HG03469 (cell line): ENCODE measurements at regions not wholly inside any gene's neighbourhood (a gene's known extent, or its start where the extent isn't known, plus 50 kb on each side); places are given as distances from the start of the nearest gene placed in this dataset.

ENCODE experiments used
- ATAC-seq: cut with Tn5 transposase; IDR thresholded peaks from one replicate; pipeline ENCODE4 v1.9.1; 2021; ENCODE audit warnings: mild to moderate bottlenecking, moderate library complexity, moderate number of reproducible peaks; ENCODE audit not compliant: unreplicated experiment

DNA sequence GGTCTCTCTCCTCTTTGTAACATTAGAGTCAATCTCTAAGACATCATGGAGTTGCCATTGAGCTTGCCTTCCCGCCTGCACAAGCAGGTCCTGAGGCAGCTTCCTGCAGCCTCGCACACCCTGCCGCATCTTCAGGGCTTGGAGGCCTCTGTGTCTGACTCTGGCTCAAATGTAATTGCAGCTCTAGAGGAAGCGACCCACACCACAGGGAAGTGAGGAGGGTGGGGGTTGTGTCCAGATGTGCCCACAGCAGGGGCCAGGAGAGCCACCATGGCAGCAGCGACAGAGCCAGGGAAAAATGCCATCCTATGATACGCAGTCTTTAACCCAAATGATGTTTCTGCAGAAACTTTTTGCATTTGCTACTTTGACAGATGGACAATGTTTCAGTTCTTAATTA, 216.0 kb upstream of the ZNF32 start:
- no peak for ATAC-seq

DNA sequence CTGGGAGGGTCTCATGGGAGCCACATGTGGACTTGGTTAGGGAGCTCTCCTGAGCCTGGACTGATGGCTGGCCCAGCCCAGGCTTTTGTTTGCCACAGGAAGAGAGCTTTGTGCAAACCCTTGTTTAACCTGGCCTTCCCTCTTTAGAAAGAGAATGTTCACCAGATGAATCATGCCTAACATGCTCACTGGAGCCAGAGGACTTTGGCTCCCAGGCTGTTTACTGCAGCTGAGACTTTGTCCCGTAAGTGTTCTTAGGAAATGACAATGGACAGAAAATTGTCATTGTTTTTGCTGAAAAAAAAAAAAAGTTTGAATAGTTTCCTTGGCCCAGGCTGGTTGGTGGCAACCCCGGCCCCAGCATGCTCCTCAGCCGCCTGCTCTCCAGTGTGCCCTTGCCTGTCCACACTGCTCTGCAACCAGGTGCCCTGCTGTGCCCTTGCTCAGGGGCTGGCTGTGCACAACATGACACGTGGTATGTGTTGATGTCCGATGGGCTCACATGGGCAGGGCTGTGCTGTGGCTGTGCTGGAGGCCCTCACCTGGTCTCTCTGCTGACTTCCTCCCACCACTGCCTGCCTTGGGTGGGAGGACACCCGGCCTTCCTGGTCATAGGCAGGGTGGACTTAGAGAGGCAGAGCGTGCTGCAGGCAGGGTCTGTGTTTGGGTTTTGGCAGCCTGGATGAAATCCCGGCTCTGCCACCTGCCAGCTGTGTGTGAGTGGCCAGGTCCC, 215.3 kb upstream of the ZNF32 start:
- ATAC-seq: no peak

DNA sequence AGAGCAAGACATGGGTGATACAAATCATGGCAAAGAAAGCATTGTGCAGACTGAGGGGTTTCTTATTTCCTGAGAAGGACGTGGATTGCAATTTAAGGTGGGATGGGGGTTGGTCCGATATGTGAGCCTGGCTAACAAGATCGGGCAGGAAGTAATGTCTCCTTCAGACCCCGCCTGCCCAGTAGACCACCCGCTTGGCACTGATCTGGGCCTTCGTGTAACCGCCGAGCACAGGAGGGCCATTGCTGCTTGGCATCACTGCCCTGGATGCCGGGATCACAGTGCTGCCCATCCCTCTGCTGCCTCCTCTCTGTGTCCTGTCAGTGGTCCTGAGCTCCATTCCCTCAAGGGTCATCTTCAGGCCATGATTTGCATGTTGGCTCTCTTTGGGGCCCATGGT, 214.6 kb upstream of the ZNF32 start:
- ATAC-seq: no peak

DNA sequence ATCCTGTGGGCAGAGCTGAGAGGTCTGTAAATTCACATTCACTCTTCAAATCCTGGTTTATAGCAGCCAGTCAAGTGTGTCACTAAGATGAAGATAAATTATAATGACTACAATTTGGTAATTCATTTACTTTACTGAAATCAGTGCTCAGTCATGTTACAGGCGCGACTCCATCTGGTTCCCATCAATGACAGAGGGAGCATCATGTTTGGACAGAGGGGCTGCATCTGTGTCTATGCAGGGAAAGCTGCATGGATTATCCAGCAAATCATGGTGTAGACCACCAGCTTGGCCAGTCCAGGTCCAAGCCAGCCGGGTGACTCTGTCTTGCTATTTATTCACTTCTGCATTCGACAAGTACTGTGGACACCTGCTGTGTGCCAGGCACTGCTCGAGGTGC, 214.1 kb upstream of the ZNF32 start:
- no peak for ATAC-seq

DNA sequence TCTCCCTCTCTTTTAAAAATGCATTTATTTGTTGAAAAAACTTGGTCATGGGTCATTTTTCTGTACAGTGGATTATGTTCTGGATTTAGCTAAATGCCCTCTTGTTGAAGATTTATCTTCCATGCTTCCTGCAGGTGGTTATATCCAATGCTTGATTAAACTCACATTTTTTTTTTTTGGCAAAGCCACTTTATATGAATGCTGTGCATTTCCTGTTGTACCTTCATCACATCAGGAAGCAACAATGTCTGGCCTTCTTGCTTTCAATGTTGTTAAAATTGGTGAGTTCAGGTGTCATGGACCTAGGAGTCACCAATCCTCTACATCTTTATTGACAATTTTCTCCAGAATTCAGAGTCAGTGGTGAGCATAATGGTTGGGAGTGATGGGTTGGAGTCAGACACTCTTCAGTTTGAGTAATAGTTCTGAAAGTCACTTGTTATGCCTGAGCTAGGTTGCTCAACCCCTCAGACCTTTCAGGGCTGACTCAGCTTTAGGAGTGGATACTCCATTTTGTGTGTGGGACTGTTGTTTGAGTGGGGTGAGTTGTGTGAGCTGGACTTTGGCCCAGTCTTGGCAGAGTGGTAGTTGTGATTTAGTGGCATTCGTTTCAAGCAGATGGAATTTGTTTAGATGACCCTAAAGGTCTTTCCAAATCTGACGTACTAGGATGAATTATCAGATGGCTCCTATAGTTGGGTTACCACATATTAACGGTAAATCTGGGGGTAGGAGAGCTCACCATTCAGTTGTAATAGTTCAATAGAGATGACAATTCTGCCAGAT, 213.5 kb upstream of the ZNF32 start:
- ATAC-seq: no peak

DNA sequence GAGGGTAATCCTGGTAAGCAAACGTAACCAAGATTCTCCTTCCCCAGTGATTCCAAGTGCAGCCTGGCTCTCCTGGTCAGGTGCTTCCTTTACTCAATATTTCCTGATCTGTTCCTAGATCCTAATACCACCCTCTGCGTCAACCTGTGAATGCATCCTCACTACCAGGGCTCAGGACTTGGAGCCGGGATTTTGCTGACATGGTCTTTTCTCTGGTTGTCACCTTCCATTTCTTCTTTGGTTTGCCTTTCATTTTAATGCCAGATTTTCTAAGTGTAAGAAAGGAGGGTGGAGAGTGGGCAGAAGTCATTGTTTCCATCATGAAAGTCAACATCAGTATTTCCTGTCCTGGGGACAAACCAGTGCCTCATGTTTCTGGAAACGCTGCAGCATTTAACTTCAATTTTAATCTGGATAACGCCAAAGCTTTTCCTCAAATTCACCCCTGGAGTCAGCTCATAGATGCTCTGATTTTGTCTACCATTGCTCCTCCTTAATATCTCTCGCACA, 210.4 kb upstream of the ZNF32 start:
- no peak for ATAC-seq

DNA sequence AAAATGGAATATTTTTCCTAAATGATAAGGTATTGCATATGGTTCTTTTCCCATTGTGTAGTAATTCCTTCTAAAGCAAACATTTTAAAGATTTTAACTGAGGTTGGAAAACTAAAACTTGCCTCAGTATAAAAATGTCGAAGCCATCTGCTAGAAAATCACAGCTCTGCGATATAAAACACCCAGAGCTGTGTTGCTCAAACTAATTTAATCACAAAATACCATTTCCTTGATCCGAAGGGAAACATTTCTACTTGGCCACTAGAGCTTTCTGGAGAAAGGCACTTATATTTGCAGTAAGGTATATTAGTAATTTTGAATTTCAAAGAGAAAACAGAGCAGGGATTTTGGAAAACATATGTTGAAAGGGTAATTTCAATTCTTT, 209.2 kb upstream of the ZNF32 start:
- no peak for ATAC-seq

DNA sequence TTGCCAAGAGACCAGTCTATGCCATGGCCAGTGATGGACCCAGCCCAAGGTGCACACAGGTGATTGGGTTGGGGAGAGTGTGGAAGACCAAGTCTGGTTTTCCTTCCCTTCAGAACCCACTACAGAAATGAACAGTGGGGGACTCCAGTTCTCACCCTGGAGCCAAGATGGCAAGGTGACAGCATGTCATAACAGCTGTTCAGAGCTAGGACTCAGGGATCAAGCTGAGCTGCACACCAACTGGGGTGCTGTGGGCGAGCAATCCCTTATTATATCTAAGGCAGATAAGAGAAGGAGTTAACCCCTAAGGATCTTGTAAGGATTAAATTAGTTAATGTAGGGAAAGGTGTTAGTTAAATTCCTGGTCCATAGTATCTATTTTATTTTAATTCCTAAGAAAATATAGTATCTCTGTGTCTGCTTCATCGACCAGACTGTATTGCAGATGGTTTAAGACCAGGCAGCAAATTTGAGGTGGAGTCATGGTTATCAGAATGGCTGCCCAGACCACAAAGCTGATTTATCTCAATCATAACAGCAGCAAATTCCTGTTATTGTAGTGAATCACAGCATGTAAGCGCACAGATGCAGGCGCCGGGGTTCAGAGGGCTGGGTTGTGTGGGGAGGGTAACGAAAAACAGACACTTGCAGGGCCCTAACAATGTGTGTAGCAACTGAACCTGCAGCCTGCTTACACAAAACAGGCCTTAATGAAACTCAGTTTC, 208.7 kb upstream of the ZNF32 start:
- no peak for ATAC-seq

DNA sequence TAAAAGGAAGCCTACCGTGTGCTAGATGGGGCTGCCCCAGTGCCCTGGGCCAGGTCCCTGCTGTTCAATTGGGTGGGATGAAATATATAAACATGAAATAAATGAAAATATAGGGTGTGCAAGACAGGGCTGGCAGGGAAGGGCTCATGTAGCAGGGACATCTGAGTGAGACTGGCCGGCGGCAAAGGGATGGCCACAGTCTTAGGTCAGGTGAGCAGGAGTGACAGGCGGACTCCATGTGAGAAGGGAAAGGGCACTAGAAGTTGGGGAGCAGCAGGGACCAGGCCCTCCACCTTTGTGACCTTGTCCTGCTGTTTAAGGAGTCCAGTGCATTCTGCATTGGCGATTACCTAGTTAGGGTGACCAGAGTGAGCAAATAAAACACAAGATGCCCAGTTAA, 207.6 kb upstream of the ZNF32 start:
- no peak for ATAC-seq

DNA sequence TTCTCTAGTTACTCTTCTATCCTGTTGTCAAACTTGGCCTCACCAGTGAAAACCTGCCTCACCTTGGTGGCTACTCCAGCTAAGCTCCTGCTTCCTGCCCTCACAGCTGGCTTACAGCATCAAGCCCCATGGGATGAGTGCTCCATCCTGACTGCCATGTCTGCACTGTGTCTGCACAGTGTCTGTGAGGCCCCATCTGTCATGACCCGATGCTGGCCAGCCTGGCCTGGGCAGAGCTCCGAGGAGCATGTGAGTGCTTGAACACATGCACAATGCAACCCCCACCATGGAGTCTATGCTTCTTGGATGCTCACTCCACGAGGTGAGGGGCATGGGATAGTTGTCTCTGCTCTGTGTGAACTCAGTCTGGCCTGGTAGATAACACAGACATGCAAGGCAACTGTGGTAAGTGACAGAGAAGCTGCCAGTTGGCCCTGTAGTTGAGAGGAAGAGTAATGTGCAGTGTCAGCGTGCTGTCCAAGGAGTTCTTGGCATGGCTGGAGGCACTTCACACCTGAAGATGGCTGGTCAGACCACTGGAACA, 207.1 kb upstream of the ZNF32 start:
- no peak for ATAC-seq

DNA sequence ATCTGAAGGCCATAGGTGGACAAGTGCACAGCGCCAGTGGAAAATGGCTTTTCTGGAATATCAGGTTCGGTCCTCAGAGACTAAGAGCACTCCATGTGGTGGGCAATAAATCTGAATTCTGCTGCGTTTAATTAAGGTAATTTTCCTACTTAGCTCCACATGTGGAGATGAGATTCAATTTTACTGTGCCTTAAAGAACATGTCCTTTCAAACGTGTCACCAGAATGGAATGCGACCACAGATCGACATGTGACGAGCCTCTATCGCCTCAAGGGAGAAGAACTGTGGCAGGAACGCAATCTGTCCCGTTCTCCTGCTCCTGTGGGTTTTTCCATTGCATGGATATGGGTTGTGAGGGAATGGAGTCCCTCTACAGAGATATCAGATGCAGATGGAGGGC, 205.3 kb upstream of the ZNF32 start:
- no peak for ATAC-seq

DNA sequence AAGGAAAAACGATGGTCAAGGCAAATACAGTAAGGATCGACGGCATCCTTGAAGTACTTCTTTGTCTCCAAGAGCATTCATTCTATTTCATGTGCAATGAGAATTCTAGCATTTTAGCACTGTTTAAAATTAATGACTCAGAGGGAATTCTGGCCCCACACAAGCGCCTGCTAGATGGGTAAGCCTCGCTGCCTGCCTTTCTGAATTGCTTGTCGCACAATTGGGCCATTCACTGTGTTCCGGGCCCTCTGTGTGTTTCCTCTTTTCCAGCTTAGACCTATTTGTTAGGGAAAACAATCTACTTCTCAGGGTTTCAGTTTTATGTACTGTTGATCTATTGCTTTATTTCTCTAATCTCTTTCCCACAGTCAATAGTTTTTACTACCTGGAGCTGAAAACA, 204.7 kb upstream of the ZNF32 start:
- no peak for ATAC-seq

DNA sequence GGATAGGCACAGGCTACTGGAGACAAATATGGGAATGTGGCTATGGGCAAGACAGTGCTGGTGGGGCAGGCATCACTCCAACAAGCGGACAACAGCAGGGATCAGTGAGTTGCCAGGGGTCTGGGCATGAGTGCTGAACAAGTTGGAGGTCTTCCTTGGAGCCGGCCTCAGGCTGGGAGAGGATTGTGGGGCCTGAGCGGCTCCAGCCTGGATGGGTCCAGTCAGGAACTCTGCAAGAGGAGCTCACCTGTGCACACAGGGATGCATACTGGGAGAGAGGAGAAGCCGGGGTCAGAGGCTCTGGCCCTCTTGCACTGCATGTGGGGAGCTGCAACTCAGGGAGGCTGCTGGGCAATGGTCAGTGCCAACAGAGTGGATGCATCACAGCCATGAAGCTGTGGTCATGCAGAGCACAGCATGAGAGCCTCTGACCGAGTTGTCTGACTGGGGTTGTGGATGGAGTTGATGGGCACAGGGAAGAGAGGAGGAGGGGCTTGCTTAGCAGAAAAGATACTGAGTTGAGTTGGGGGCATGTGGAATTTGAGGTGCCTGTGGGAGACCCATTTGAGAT, 204.0 kb upstream of the ZNF32 start:
- ATAC-seq: no peak

DNA sequence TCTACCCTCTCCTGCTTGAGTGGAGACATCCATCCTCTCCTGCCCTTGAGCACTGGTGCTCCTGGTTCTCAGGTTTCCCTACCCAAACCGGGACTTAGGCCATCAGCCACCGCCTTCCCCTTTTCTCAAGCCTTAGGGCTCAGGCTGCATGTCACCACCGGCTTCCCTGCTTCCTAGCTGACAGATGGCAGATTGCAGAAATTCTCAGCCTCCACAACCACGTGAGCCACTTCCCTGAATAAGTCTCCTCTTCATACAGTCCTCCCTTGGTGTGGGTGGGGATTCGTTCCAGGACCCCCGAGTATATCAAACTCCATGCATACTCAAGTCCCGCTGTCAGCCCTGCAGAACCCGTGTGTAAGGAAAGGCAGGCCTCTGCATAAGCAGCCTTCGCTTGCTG, 203.5 kb upstream of the ZNF32 start:
- no peak for ATAC-seq

DNA sequence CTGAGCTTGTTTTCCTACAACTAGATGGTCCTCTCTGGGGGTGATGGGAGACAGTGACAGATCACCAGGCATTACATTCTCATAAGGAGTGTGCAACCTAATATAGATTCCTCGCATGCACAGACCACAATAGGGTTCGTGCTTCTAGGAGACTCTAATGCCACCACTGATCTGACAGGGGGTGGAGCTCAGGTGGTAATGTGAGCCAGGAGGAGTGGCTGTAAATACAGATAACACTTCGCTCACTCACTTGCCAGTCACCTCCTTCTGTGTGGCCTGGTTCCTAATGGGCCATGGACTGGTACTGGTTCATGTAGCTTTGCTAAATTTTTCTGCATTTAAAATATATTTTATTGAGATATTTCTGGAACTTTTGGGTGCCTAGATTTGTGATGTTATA, 202.3 kb upstream of the ZNF32 start:
- no peak for ATAC-seq

DNA sequence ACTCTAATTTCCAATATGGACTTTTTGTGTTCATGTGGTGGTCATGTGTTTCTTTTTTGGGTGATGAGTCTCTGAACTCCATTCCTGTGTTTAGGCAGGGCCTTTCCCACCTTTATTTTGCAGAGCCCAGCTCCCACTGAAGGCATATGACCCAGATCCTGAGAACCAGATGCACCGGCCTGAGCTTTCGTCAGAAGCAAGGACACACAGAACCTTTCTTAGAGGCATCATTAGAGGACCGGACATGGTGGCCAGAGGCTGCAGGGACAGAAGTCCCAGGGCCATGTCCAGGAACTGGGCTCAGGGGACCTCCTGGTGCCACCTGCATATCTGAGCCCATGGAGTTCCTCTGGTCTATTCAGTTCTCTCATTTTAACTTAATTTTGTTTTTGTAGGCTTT, 200.9 kb upstream of the ZNF32 start:
- ATAC-seq: no peak

DNA sequence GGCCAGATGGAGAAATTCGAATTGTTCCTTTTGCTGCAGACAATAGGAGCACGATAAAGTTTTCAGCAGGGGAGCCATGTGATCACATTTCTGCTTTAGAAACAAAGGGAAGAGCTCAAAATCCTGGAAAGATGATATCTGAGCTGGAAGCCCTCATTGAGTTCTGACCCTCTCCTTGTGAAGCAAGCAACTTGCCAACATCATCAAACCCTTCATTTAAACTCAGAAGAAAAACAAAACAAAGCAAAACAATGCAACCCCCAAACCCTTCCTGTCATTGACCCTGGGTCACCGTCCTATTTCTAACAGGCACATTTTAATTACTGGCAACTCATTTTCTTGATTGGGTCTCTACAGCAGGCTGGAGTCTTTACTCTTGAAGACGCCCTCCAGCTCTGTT, 198.3 kb upstream of the ZNF32 start:
- ATAC-seq: no peak

DNA sequence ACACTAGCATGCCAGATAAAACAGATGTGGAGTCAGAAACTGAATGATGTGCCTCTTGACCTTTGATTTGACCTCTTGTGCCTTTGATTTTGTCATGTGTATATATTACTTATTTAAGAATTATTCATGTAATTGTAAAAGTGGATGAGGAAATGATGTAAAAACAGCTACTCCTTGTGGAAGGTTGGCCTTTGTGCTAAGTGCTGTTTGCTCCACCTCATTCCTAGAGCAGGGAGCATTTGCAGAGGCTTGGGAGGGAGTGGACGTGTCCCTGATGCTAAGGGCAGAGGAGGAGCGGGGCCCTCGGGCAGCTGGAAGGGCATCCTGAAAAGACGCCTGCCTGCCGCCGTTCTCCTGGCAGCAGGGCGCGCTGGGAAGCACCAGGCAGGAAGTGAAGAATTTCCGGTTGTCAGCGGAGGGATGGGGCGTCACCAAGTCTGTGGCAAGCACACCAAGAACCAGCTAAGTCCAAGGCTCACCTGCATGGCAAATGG, 197.6 kb upstream of the ZNF32 start:
- ATAC-seq: no peak

DNA sequence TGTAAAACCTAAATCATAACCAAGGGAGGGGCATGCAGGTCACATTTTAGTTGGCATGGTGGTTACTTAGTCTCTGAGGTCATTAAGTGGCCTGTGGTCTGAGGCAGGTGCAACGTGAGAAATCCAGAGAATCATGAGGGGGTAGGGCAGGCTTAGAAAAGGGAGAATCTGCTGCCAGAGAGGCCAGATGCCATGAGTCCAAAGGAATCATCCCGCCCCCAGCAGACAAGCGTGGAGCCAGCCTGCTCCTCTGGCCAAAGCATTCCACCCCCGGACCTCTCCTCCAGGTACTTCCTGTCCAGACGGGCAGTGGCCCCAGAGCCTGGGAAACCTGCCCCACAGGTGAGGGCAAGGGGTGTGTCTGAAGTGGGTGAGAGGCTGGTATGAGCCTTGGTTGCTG, 196.4 kb upstream of the ZNF32 start:
- no peak for ATAC-seq

DNA sequence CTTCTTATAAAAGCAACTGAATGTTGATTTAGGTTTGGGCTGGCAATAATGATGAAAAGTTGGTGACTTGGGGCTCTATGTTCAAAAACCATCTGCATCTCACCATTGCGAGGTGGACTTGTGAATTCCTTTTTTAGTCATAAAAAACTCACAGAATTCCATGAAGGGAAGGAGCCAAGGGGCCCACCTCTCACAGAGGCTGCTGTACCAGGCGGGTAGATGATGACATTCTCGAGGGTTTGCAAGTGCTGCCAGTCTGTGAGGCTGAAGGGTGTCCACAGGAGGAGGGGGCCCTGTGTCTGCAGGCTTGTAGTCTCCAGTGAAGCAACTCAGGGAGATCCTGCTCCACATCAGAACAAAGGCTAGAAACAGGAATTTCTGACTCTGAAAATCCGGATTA, 195.5 kb upstream of the ZNF32 start:
- ATAC-seq: no peak
